ENCODE measurements at regions not wholly inside any gene's neighbourhood (a gene's known extent, or its start where the extent isn't known, plus 50 kb on each side); places are given as distances from the start of the nearest gene placed in this dataset.
"Not testable (repeated sequence)": the region's sequence is repeated elsewhere in the genome, so short reads cannot be mapped to it uniquely, and the experiment has no call there.

GRCh38 chr6:159642995-159643394, 50.0 kb downstream of the SOD2 start:
- peaks cover 16% of the 10 kb centered on the region for H3K36me3 Mint-ChIP-seq
- no peaks in the 10 kb centered on the region for H3K27me3 Mint-ChIP-seq
- H3K9me3 Mint-ChIP-seq (ENCODE audit: low read depth) = peaks cover 4% of the 10 kb centered on the region
- no peak overlapping the region for H3K4me3 Mint-ChIP-seq
- no peak overlapping the region for H3K27ac Mint-ChIP-seq
- peaks cover 2% of the 10 kb centered on the region for H3K4me1 Mint-ChIP-seq (ENCODE audit: low read depth)

- no peak overlapping the region for H3K27ac Mint-ChIP-seq
- no peaks in the 10 kb centered on the region for H3K27me3 Mint-ChIP-seq
- no peak overlapping the region for H3K4me3 Mint-ChIP-seq
- H3K9me3 Mint-ChIP-seq (ENCODE audit: low read depth) = peaks cover 6% of the 10 kb centered on the region
- peaks cover 13% of the 10 kb centered on the region for H3K36me3 Mint-ChIP-seq
- H3K4me1 Mint-ChIP-seq (ENCODE audit: low read depth) = peaks cover 2% of the 10 kb centered on the region
Observed at GRCh38 chr6:159642481-159642880, 50.6 kb downstream of the SOD2 start.

- H3K27me3 Mint-ChIP-seq = no peaks in the 10 kb centered on the region
- peaks cover 13% of the 10 kb centered on the region for H3K36me3 Mint-ChIP-seq
- no peak overlapping the region for H3K27ac Mint-ChIP-seq
- peaks cover 6% of the 10 kb centered on the region for H3K9me3 Mint-ChIP-seq (ENCODE audit: low read depth)
- no peaks in the 10 kb centered on the region for H3K4me1 Mint-ChIP-seq (ENCODE audit: low read depth)
- no peak overlapping the region for H3K4me3 Mint-ChIP-seq
Observed at GRCh38 chr6:159640722-159641482, 52.1 kb downstream of the SOD2 start.

- Mint-ChIP-seq H3K9me3 (ENCODE audit: low read depth) (peaks cover 6% of the 10 kb centered on the region), H3K27ac (no peak overlapping the region), H3K36me3 (peaks cover 13% of the 10 kb centered on the region), H3K4me1 (ENCODE audit: low read depth) (no peaks in the 10 kb centered on the region), H3K27me3 (no peaks in the 10 kb centered on the region), H3K4me3 (no peak overlapping the region)
Observed at GRCh38 chr6:159640322-159640721, 52.7 kb downstream of the SOD2 start.

- H3K9me3 Mint-ChIP-seq (ENCODE audit: low read depth) = peaks cover 6% of the 10 kb centered on the region
Observed at GRCh38 chr6:159639721-159640120, 53.3 kb downstream of the SOD2 start.

GRCh38 chr6:159633196-159633595, 59.8 kb downstream of the SOD2 start:
- H3K36me3 Mint-ChIP-seq = peaks cover 3% of the 10 kb centered on the region
- no peaks in the 10 kb centered on the region for H3K27me3 Mint-ChIP-seq
- H3K4me3 Mint-ChIP-seq = no peak overlapping the region
- H3K27ac Mint-ChIP-seq = no peak overlapping the region
- H3K4me1 Mint-ChIP-seq (ENCODE audit: low read depth) = no peaks in the 10 kb centered on the region
- H3K9me3 Mint-ChIP-seq (ENCODE audit: low read depth) = peaks cover 3% of the 10 kb centered on the region

More at GRCh38 chr6:159639721-159640120, 53.3 kb downstream of the SOD2 start:
- H3K36me3 Mint-ChIP-seq = peaks cover 9% of the 10 kb centered on the region
- no peak overlapping the region for H3K27ac Mint-ChIP-seq
- no peak overlapping the region for H3K4me3 Mint-ChIP-seq
- no peaks in the 10 kb centered on the region for H3K4me1 Mint-ChIP-seq (ENCODE audit: low read depth)
- H3K27me3 Mint-ChIP-seq = no peaks in the 10 kb centered on the region

- no peak overlapping the region for H3K27ac Mint-ChIP-seq
- no peaks in the 10 kb centered on the region for H3K4me1 Mint-ChIP-seq (ENCODE audit: low read depth)
- no peaks in the 10 kb centered on the region for H3K9me3 Mint-ChIP-seq (ENCODE audit: low read depth)
- no peaks in the 10 kb centered on the region for H3K27me3 Mint-ChIP-seq
- no peak overlapping the region for H3K4me3 Mint-ChIP-seq
- peaks cover 3% of the 10 kb centered on the region for H3K36me3 Mint-ChIP-seq
Observed at GRCh38 chr6:159631886-159632285, 61.2 kb downstream of the SOD2 start.

- no peaks in the 10 kb centered on the region for H3K27me3 Mint-ChIP-seq
- H3K36me3 Mint-ChIP-seq = peaks cover 5% of the 10 kb centered on the region
- H3K9me3 Mint-ChIP-seq (ENCODE audit: low read depth) = no peaks in the 10 kb centered on the region
- no peak overlapping the region for H3K27ac Mint-ChIP-seq
- H3K4me3 Mint-ChIP-seq = no peak overlapping the region
- no peaks in the 10 kb centered on the region for H3K4me1 Mint-ChIP-seq (ENCODE audit: low read depth)
Observed at GRCh38 chr6:159627939-159628338, 65.1 kb downstream of the SOD2 start.

- not testable (repeated sequence) for H3K27me3 Mint-ChIP-seq; H3K4me3 Mint-ChIP-seq; H3K4me1 Mint-ChIP-seq (ENCODE audit: low read depth); H3K36me3 Mint-ChIP-seq; H3K9me3 Mint-ChIP-seq (ENCODE audit: low read depth); H3K27ac Mint-ChIP-seq
Observed at GRCh38 chr6:159626506-159626905, 66.5 kb downstream of the SOD2 start.

- no peaks in the 10 kb centered on the region for H3K4me1 Mint-ChIP-seq (ENCODE audit: low read depth)
- H3K9me3 Mint-ChIP-seq (ENCODE audit: low read depth) = peaks cover under 1% of the 10 kb centered on the region
- no peaks in the 10 kb centered on the region for H3K27me3 Mint-ChIP-seq
- H3K27ac Mint-ChIP-seq = no peak overlapping the region
- peaks cover 5% of the 10 kb centered on the region for H3K36me3 Mint-ChIP-seq
- no peak overlapping the region for H3K4me3 Mint-ChIP-seq
Observed at GRCh38 chr6:159623156-159623555, 69.9 kb downstream of the SOD2 start.

GRCh38 chr6:159620947-159621346, 72.1 kb downstream of the SOD2 start:
- no peaks in the 10 kb centered on the region for H3K4me1 Mint-ChIP-seq (ENCODE audit: low read depth)
- H3K27me3 Mint-ChIP-seq = no peaks in the 10 kb centered on the region
- peaks cover 21% of the 10 kb centered on the region for H3K9me3 Mint-ChIP-seq (ENCODE audit: low read depth)
- H3K4me3 Mint-ChIP-seq = no peak overlapping the region
- H3K36me3 Mint-ChIP-seq = peaks cover 22% of the 10 kb centered on the region
- no peak overlapping the region for H3K27ac Mint-ChIP-seq

- peaks cover 30% of the 10 kb centered on the region for H3K9me3 Mint-ChIP-seq (ENCODE audit: low read depth)
- no peak overlapping the region for H3K27ac Mint-ChIP-seq
- H3K4me3 Mint-ChIP-seq = no peak overlapping the region
- H3K4me1 Mint-ChIP-seq (ENCODE audit: low read depth) = no peaks in the 10 kb centered on the region
- H3K27me3 Mint-ChIP-seq = no peaks in the 10 kb centered on the region
- H3K36me3 Mint-ChIP-seq = peaks cover 39% of the 10 kb centered on the region
Observed at GRCh38 chr6:159617444-159617843, 75.6 kb downstream of the SOD2 start.

- H3K27ac Mint-ChIP-seq = no peak overlapping the region
- H3K36me3 Mint-ChIP-seq = peaks cover 39% of the 10 kb centered on the region
- H3K9me3 Mint-ChIP-seq (ENCODE audit: low read depth) = peaks cover 30% of the 10 kb centered on the region
- no peaks in the 10 kb centered on the region for H3K4me1 Mint-ChIP-seq (ENCODE audit: low read depth)
- no peak overlapping the region for H3K4me3 Mint-ChIP-seq
- H3K27me3 Mint-ChIP-seq = no peaks in the 10 kb centered on the region
Observed at GRCh38 chr6:159616456-159616855, 76.6 kb downstream of the SOD2 start.

- no peak overlapping the region for H3K4me3 Mint-ChIP-seq
- no peak overlapping the region for H3K27ac Mint-ChIP-seq
- H3K4me1 Mint-ChIP-seq (ENCODE audit: low read depth) = no peaks in the 10 kb centered on the region
- H3K9me3 Mint-ChIP-seq (ENCODE audit: low read depth) = peaks cover 30% of the 10 kb centered on the region
- peaks cover 39% of the 10 kb centered on the region for H3K36me3 Mint-ChIP-seq
- H3K27me3 Mint-ChIP-seq = no peaks in the 10 kb centered on the region
Observed at GRCh38 chr6:159615918-159616317, 77.1 kb downstream of the SOD2 start.

GRCh38 chr6:159610881-159611280, 82.2 kb downstream of the SOD2 start:
- H3K36me3 Mint-ChIP-seq = peaks cover 18% of the 10 kb centered on the region
- H3K4me1 Mint-ChIP-seq (ENCODE audit: low read depth) = no peaks in the 10 kb centered on the region
- no peak overlapping the region for H3K4me3 Mint-ChIP-seq
- H3K27me3 Mint-ChIP-seq = no peaks in the 10 kb centered on the region
- peaks cover 9% of the 10 kb centered on the region for H3K9me3 Mint-ChIP-seq (ENCODE audit: low read depth)
- no peak overlapping the region for H3K27ac Mint-ChIP-seq

GRCh38 chr6:159609652-159610178, 83.3 kb downstream of the SOD2 start:
- peaks cover 12% of the 10 kb centered on the region for H3K36me3 Mint-ChIP-seq
- no peak overlapping the region for H3K27ac Mint-ChIP-seq
- H3K4me3 Mint-ChIP-seq = no peak overlapping the region
- H3K4me1 Mint-ChIP-seq (ENCODE audit: low read depth) = no peaks in the 10 kb centered on the region
- no peaks in the 10 kb centered on the region for H3K27me3 Mint-ChIP-seq
- peaks cover 3% of the 10 kb centered on the region for H3K9me3 Mint-ChIP-seq (ENCODE audit: low read depth)
